GM12878 (cell line): ENCODE measurements at regions not wholly inside any gene's neighbourhood (a gene's known extent, or its start where the extent isn't known, plus 50 kb on each side); places are given as distances from the start of the nearest gene placed in this dataset.

ENCODE experiments used
- ATAC-seq: fragments of 200-7000 bp; cut with Tn5 transposase; 3 replicates; pipeline ENCODE4 v1.9.1; 2020; ENCODE audit warnings: mild to moderate bottlenecking, moderate library complexity
- BruUV-seq: library from RNA; stranded (reverse); fragments of 400-500 nt; replicated peaks from 2 replicates; lab custom pipeline; 2021; lab: Mats Ljungman, UMichigan
- CTCF ChIA-PET: fragments of 300-600 bp; sonication (Branson Sonifier 250); formaldehyde crosslinking; extraction: SDS; loops from one replicate; lab custom pipeline; 2021; ENCODE audit warnings: inconsistent platforms; lab: Yijun Ruan, JAX
- POLR2A ChIA-PET: fragments of 350-600 bp; formaldehyde crosslinking; extraction: SDS; loops from one replicate; lab custom pipeline; 2021; ENCODE audit warnings: inconsistent platforms; lab: Charles Lee
- RAD21 ChIA-PET: fragments of 300-600 bp; sonication (Branson Sonifier 250); formaldehyde crosslinking; loops from one replicate; lab custom pipeline; 2023; ENCODE audit warnings: antibody characterized with exemption; ENCODE audit not compliant: unreplicated experiment; lab: Charles Lee
- SMC1A ChIA-PET: fragments of 300-600 bp; sonication (Branson Sonifier 250); formaldehyde crosslinking; loops from one replicate; lab custom pipeline; 2023; ENCODE audit not compliant: unreplicated experiment, uncharacterized antibody; lab: Charles Lee
- DNase-seq: peaks from one replicate; pipeline ENCODE4 v3.0.0-alpha.2; 2011; ENCODE audit warnings: low read depth, low spot score
- FAIRE-seq: peaks from 3 replicates; lab custom pipeline; 2011; peaks lifted over from hg19 to GRCh38; lab: Jason Lieb, UNC
- H2AFZ ChIP-seq: 2 replicates; pipeline ENCODE4 v1.6.0; 2011; ENCODE audit warnings: low read depth, low read length, control low read depth; ENCODE audit not compliant: control insufficient read depth
- H3K27ac ChIP-seq: 2 replicates; pipeline ENCODE4 v1.5.1; 2011; ENCODE audit warnings: control low read depth; ENCODE audit not compliant: control insufficient read depth, insufficient read depth
- H3K27me3 ChIP-seq, 2 experiments: replicated peaks in 1 of 2; 2 replicates each; pipeline versions ENCODE4 v1.6.0 to v1.6.1; 2011; ENCODE audit warnings: low read length in 1 of 2; ENCODE audit not compliant: control insufficient read depth in 2 of 2, insufficient read depth in 2 of 2
- H3K36me3 ChIP-seq, 2 experiments: 2 replicates each; pipeline ENCODE4 v1.5.1; 2011; ENCODE audit warnings: low read length in 1 of 2; ENCODE audit not compliant: control insufficient read depth in 2 of 2, insufficient read depth in 2 of 2
- H3K4me1 ChIP-seq: 2 replicates; pipeline ENCODE4 v1.6.1; 2011; ENCODE audit warnings: mild to moderate bottlenecking, low read length, moderate library complexity, mixed read lengths; ENCODE audit not compliant: control insufficient read depth, insufficient read depth
- H3K4me2 ChIP-seq: 2 replicates; pipeline ENCODE4 v1.6.0; 2011; ENCODE audit warnings: control low read depth; ENCODE audit not compliant: control insufficient read depth, insufficient read depth
- H3K4me3 ChIP-seq: fragments of 200-600 bp; sonication (generic); 2 replicates; pipeline ENCODE4 v1.5.1; 2016
- H3K79me2 ChIP-seq: 2 replicates; pipeline ENCODE4 v1.6.0; 2011; ENCODE audit warnings: low read length; ENCODE audit not compliant: control insufficient read depth, insufficient read depth
- H3K9ac ChIP-seq: 2 replicates; pipeline ENCODE4 v1.8.0; 2011; ENCODE audit warnings: low read length, control low read depth, mixed read lengths; ENCODE audit not compliant: control insufficient read depth, insufficient read depth
- H3K9me3 ChIP-seq: replicated peaks from 3 replicates; pipeline ENCODE4 v1.5.1; 2011; ENCODE audit warnings: mild to moderate bottlenecking, low read length; ENCODE audit not compliant: control insufficient read depth, insufficient read depth
- H4K20me1 ChIP-seq: 2 replicates; pipeline ENCODE4 v1.6.0; 2011; ENCODE audit not compliant: control insufficient read depth, insufficient read depth
- ELK1 ChIP-seq: IDR thresholded peaks from 2 replicates; pipeline ENCODE4 v1.6.1; 2012; ENCODE audit warnings: low read depth, low read length, improper control_type of control experiment
- EZH2 ChIP-seq: IDR thresholded peaks from 2 replicates; pipeline ENCODE4 v1.6.1; 2012; ENCODE audit warnings: low read depth, mild to moderate bottlenecking, control low read depth, inconsistent platforms, low read length, borderline replicate concordance; ENCODE audit not compliant: control insufficient read depth
- NR2C2 ChIP-seq: IDR thresholded peaks from 2 replicates; pipeline ENCODE4 v1.6.1; 2011; ENCODE audit warnings: borderline replicate concordance, low read depth; ENCODE audit not compliant: control insufficient read depth, insufficient read length
- PAX5 ChIP-seq: IDR thresholded peaks from 2 replicates; pipeline ENCODE4 v1.6.1; 2011; ENCODE audit warnings: low read depth, low read length, borderline replicate concordance
- RB1 ChIP-seq: fragments of 450-650 bp; formaldehyde crosslinking; IDR thresholded peaks from 2 replicates; pipeline ENCODE4 v1.6.1; 2017; ENCODE audit warnings: mild to moderate bottlenecking, borderline replicate concordance
- SKIL ChIP-seq: fragments of 450-650 bp; IDR thresholded peaks from 2 replicates; pipeline ENCODE4 v1.6.1; 2017; ENCODE audit warnings: mild to moderate bottlenecking, low read depth, inconsistent platforms; ENCODE audit not compliant: poor library complexity, severe bottlenecking
- TAF1 ChIP-seq: IDR thresholded peaks from 2 replicates; pipeline ENCODE4 v1.6.1; 2011; ENCODE audit warnings: mild to moderate bottlenecking, low read depth, low read length, borderline replicate concordance
- USF2 ChIP-seq: IDR thresholded peaks from 2 replicates; pipeline ENCODE4 v1.6.1; 2011; ENCODE audit warnings: low read depth, low read length, improper control_type of control experiment, borderline replicate concordance
- ZSCAN29 ChIP-seq: fragments of 450-650 bp; IDR thresholded peaks from 2 replicates; pipeline ENCODE4 v1.6.1; 2017; ENCODE audit warnings: mild to moderate bottlenecking, moderate library complexity
- in situ Hi-C: fragments of 300-500 bp; cut with MboI; formaldehyde crosslinking; loops from 9 replicates; pipeline ENCODE4 v1.14.3; 2018; ENCODE audit warnings: mixed read lengths
- intact Hi-C: fragments of 100-400 bp; cut with micrococcal nuclease; formaldehyde crosslinking; loops from one replicate; pipeline ENCODE4 v1.14.2; 2022; ENCODE audit not compliant: unreplicated experiment

DNA sequence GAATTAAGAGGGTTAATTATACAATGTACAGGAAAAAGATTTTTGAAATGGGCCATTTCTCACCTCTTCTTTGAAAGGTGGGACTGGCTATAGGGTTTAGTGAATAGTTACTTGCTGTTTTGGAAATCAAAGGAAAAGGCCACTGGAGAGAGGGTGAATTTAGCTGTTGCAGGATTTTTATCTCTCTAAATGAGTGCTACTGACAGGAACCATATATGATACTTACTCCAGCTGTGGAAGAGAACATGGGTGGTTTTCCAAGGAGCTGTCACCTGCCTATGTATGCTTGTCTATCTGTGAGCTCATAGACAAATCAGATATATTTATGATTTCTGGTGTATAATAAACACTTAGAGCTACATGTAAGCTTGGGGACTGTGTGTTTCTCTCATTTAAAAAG, 430.4 kb downstream of the MTX2 start:
- SMC1A ChIA-PET: interaction anchor here (0.7 to 1.5 kb wide), 4 partner anchors 9 to 115 kb away, joined by 3 to 6 read pairs (median 3); no protein-coding TSS in a partner anchor
- intact Hi-C loops: no loop called here
- H3K4me1 ChIP-seq: no peaks in the 10 kb centered on the region
- H3K9me3 ChIP-seq: no peaks in the 10 kb centered on the region
- no TSS peak for BruUV-seq
- H3K4me3 ChIP-seq: no peak overlapping the region
- no peaks in the 10 kb centered on the region for H4K20me1 ChIP-seq
- no peak overlapping the region for H3K4me2 ChIP-seq
- RAD21 ChIA-PET: no interaction called here
- peaks cover 0 to 3% of the 10 kb centered on the region in 2 experiments; a peak in 2 of 4 replicates for H3K27me3 ChIP-seq
- ATAC-seq (no peak), DNase-seq (no peak), FAIRE-seq (no peak)
- H3K9ac ChIP-seq: no peak overlapping the region
- H3K27ac ChIP-seq: no peak overlapping the region
- no peaks in the 10 kb centered on the region for H3K79me2 ChIP-seq
- no peak for TF ChIP-seq NR2C2
- TF ChIP-seq PAX5: no peak
- no peak for TF ChIP-seq EZH2
- TF ChIP-seq RB1: no peak
- no peak for TF ChIP-seq USF2
- TF ChIP-seq ELK1: no peak
- TF ChIP-seq ZSCAN29: no peak
- TF ChIP-seq SKIL: no peak
- no peak for TF ChIP-seq TAF1
- CTCF ChIA-PET: interaction anchor here (0.6 to 1.1 kb wide), 3 partner anchors 13 to 448 kb away, joined by 3 read pairs; no protein-coding TSS in a partner anchor
- H2AFZ ChIP-seq: no peak overlapping the region
- in situ Hi-C loops: no loop called here
- no peaks in the 10 kb centered on the region for H3K36me3 ChIP-seq
- POLR2A ChIA-PET: no interaction called here
